ENCODE measurements at regions not wholly inside any gene's neighbourhood (a gene's known extent, or its start where the extent isn't known, plus 50 kb on each side); places are given as distances from the start of the nearest gene placed in this dataset.

- no peak for TF ChIP-seq CTCF (IDR thresholded peaks at IDR 0.05; ENCODE audit: control extremely low read depth, extremely low read depth, low read depth, missing control alignments)
- POLR2A ChIA-PET, result no interaction called here
- no peak for DNase-seq (ENCODE audit: extremely low spot score)
- CTCF ChIA-PET, result no interaction called here
Observed at GRCh38 chr2:83058683-83059082, 1400.4 kb downstream of the SUCLG1 start.

- POLR2A ChIA-PET, result no interaction called here
- DNase-seq (ENCODE audit: extremely low spot score), result no peak
- CTCF ChIA-PET, result no interaction called here
Observed at GRCh38 chr2:83055376-83056010, 1403.6 kb downstream of the SUCLG1 start.

GRCh38 chr2:83054751-83055150 is 1404.3 kb downstream of the SUCLG1 start:
- DNase-seq (ENCODE audit: extremely low spot score), result no peak
- TF ChIP-seq CTCF (IDR thresholded peaks at IDR 0.05; ENCODE audit: control extremely low read depth, extremely low read depth, low read depth, missing control alignments), result no peak
- ChIA-PET POLR2A (no interaction called here), CTCF (no interaction called here)

More at GRCh38 chr2:83055376-83056010, 1403.6 kb downstream of the SUCLG1 start:
- TF ChIP-seq CTCF (IDR thresholded peaks at IDR 0.05; ENCODE audit: control extremely low read depth, extremely low read depth, low read depth, missing control alignments), result no peak

GRCh38 chr2:83051538-83052170 is 1407.4 kb downstream of the SUCLG1 start:
- no peak for DNase-seq (ENCODE audit: extremely low spot score)
- ChIA-PET CTCF (no interaction called here), POLR2A (no interaction called here)
- TF ChIP-seq CTCF (IDR thresholded peaks at IDR 0.05; ENCODE audit: control extremely low read depth, extremely low read depth, low read depth, missing control alignments), result no peak

GRCh38 chr2:83042053-83042452 is 1417.0 kb downstream of the SUCLG1 start:
- no peak for DNase-seq (ENCODE audit: extremely low spot score)
- no peak for TF ChIP-seq CTCF (IDR thresholded peaks at IDR 0.05; ENCODE audit: control extremely low read depth, extremely low read depth, low read depth, missing control alignments)
- ChIA-PET POLR2A (no interaction called here), CTCF (no interaction called here)

- no peak for TF ChIP-seq CTCF (IDR thresholded peaks at IDR 0.05; ENCODE audit: control extremely low read depth, extremely low read depth, low read depth, missing control alignments)
- ChIA-PET POLR2A (no interaction called here), CTCF (no interaction called here)
- DNase-seq (ENCODE audit: extremely low spot score), result no peak
Observed at GRCh38 chr2:83022631-83023210, 1436.4 kb downstream of the SUCLG1 start.
